HG03571 (cell line): ENCODE measurements at regions not wholly inside any gene's neighbourhood (a gene's known extent, or its start where the extent isn't known, plus 50 kb on each side); places are given as distances from the start of the nearest gene placed in this dataset.
"Not testable (repeated sequence)": the region's sequence is repeated elsewhere in the genome, so short reads cannot be mapped to it uniquely, and the experiment has no call there.

Source experiments
- ATAC-seq: cut with Tn5 transposase; IDR thresholded peaks from one replicate; pipeline ENCODE4 v1.9.1; 2021; ENCODE audit not compliant: unreplicated experiment

DNA sequence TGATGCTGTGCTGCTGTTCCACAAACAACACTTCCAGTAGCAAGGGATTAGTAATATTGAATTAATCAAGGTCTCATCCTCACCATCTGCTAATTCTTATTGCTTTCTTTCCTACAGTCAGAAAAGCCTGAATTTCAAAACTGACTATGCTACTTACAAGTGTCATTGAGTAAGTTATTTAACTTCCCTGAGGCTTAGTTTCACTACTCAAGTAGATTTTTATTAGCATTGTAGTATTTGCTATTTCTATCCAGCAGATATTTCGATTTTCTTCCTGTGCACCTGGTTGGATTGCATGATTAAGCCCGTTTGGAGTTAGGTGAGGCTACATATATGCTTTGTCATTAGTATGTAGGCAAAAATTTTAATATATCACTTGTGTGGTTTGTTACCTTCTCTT, 591.5 kb downstream of the TRHDE start:
- ATAC-seq: no peak

DNA sequence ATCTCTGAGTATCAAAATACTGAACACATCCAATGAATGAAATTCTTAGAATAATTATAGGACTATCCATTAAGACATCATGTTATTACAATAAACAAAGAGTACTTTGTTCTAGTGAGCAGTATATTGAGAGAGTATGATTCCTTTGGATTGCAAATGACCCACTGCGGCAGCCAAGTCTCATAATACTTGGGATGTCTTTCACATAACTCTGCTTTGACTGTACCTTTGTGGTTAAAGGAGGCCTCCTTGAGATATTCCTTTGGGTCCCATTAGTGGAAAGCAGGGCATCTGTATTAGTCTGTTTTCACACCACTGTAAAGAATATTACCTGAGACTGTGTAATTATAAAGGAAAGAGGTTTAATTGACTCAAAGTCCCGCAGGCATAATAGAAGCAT, 593.8 kb downstream of the TRHDE start:
- ATAC-seq: no peak

DNA sequence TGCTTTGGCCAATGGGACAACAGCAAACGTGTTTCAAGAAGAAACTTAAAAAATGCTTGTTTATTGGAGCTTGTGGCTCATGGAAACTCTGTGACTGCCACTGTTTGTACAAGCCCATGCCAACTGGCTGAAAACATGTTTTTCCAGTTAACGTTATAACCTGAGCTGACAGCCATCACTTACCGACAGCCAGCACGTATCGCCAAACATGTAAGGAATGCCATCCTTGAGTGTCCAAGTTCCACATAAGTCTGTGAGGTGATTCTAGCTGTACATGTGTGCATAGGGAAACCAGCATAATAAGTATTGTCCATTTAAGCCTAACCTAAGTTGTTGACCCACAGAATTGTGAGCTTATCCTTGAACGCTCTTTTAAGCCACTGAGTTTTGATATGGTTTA, 596.9 kb downstream of the TRHDE start:
- ATAC-seq: no peak

DNA sequence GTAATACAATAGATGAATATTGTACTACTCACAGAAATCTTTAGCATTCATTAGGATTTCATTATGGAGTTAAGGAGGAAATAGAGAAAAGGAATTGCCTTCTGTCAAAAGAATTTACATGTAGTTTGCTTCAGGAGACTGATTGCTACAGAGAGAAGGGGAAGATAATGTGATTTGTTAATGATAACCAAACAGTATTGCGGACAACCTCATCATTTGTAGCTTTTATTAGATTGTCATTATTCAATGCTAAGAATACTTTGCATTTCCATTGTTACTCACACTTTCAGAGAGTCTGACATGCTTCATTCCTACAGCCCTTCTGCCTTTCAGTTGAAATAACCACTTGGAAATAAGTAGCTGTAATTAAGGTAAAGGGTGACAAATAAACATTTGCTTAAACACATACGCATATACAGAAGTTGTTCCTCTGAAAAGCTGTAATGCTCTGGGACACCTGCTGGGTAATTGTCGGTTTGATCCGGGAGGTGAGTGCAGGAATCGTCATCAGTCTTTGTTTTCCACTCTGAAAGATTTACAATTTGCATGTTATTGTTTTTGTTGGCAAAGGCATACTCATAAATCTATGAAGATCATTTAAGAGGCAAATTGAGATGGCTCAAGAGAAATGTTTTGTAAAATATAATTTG, 600.2 kb downstream of the TRHDE start:
- ATAC-seq: no peak

DNA sequence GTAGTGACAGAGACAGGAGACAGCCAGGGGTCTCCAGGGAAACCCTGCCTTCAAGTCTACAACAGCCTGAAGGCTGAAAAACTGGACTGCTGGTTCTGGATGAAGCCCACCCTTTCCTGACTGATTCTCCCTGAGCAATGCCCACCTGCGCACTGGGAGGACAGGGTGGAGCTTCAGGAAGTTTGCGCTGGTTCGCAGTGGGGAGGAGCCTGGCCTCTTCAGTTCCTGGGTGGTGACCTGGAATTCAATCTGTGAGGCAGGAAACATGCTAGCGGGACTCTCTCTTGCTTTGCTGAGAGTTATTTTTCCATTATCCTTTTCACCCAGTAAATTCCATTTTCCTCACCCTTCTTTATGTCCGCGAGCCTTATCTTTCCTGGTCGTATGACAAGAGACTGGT, 600.8 kb downstream of the TRHDE start:
- ATAC-seq: no peak

DNA sequence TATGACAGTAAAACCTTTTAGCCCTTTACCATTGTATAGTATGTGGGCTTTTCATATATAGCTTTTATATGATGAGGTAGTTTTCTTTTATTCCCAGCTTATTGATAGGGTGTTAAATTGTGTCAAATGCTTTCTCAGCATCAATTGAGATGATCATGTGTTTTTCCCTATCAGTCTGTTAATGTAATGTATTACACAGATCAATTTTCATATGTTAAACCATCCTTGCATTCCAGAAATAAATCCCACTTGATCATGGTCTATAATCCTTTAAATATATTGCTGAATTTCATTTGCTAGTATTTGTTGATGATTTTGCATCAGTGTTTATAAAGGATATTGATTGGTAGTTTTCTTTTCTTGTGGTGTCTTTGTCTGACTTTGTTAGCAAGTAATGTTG, 603.9 kb downstream of the TRHDE start:
- ATAC-seq: no peak

DNA sequence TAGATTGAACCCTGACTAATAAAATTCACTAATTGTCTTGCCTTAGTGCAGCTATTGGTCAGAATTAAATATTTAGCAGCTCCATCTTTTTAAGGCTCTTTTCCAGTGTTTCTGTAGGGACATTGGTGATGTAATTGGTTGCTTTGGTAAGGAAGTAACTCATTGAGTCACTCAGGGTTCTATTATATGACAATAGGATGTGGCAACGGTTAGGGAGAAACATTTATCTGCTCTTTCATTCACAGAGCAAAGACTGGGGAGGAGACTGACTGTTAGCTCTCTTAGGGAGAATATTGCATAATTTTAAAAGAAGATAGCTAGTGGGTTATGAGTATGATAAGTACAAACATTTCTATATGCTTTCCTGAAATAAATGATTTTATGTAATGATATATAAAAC, 616.5 kb downstream of the TRHDE start:
- no peak for ATAC-seq

DNA sequence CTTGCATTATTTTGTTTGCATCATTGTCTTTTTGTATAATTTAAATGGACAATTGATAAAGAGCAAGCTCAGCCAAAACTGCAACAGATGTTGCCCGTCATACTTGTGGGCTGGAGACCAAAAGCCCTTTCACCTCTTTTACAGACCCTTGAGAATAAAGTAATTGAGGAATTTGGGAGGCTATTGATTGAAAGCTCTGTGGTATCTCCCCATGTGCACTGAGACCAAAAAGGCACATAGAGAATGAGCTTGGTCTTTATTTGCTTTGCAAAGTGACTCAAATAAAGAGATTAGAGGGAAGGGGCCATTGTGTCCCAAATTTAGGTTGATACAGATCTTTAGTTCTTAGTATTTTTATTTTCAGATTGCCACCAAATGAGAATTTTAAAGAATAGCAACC, 617.6 kb downstream of the TRHDE start:
- ATAC-seq: no peak

DNA sequence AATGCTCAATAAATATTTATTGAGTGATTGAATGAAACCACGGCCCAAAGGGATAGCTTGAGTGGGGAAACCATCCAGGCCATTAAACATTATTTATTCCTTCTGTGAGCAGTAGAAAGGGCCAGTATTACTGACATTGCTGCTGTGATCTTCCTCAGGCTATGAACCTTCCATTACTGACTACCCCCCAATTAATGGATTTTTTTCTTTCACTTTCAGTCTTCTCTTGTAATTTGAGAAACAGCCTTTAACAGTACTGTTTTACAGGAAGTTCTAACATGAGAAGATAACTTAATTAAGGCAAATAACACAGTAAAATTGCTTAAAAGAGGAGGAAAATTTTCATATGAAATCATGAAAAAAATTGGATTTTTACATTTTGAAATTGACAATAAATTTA, 629.5 kb downstream of the TRHDE start:
- no peak for ATAC-seq

DNA sequence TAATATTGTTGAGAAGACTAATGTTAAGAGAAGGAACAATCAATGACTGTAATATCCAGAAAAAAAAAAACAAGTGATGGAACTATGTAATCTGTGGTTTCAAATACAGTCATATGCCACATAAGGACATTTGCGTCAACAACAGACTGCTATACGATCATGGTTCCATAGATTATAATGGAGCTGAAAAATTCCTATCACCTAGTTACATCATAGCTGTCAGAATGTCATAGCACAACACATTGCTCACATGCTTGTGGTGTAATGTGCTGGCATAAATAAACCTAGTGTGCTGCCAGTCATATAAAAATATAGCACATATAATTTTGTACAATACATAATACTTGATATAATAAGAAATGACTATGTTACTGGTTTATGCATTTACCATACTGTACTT, 653.5 kb downstream of the TRHDE start:
- ATAC-seq: no peak

DNA sequence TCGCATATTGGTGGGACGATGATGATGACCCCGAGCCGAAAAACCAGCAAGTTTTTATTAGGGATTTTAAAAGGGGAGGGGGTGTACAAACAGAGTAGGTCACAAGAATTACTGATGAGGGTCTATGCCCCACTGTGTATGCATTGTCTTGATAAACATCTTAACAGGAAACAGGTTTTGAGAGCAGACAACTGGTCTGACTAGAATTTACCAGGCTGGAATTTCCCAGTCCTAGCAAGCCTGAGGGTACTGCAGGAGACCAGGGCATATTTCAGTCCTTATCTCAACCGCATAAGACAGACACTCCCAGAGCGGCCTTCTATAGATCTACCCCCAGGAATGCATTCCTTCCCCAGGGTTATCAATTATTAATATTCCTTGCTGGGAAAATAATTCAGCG, 659.7 kb downstream of the TRHDE start:
- ATAC-seq: not testable (repeated sequence)

DNA sequence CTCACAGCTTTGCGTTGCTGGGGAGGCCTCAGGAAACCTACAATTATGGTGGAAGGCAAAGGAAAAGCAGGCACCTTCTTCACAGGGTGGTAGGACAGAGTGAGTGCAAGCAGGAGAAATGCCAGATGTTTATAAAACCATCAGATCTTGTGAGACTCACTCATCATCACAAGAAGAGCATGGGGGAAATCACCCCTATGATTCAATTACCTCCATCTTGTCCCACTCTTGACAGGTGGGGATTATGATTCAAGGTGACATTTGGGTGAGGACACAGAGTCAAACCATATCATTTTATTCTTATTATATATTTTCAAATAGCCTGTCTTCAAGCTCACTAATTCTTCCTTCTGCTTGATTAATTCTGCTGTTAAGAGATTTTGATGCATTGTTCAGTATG, 665.3 kb downstream of the TRHDE start:
- no peak for ATAC-seq

DNA sequence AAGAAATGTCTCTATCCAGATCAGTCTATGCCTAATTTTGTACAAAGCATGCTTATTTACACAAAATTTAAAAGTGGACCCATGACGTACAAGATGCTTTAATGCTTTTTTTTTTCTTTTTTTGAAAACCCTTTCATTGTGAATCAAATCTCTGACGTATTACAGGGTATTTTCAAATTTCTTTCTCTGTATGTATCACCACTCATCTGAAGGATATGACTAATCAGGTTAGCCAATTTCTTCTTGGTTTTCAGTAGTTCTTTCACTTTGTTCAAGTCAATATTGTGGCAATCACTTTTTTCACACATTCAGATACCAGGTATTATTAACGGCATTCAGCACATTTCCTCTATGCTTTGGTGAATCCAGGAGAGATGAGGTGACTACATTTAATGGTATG, 685.3 kb downstream of the TRHDE start:
- no peak for ATAC-seq

DNA sequence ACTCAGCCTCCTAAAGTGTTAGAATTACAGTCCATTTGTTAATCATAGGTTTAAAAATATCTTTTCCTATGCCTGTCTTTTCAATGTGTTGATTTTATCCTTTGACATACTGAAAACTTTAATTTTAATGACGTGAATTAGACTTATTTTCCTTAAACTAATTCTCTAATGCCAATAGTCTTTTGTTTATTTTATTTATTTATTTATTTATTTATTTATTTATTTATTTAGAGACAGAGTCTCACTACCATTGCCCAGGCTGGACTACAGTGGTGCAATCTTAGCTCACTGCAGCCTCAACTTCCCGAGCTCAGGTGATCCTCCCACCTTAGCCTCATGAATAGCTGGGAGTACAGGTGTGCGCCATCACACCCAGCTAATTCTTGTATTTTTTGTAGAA, 694.5 kb downstream of the TRHDE start:
- ATAC-seq: no peak

DNA sequence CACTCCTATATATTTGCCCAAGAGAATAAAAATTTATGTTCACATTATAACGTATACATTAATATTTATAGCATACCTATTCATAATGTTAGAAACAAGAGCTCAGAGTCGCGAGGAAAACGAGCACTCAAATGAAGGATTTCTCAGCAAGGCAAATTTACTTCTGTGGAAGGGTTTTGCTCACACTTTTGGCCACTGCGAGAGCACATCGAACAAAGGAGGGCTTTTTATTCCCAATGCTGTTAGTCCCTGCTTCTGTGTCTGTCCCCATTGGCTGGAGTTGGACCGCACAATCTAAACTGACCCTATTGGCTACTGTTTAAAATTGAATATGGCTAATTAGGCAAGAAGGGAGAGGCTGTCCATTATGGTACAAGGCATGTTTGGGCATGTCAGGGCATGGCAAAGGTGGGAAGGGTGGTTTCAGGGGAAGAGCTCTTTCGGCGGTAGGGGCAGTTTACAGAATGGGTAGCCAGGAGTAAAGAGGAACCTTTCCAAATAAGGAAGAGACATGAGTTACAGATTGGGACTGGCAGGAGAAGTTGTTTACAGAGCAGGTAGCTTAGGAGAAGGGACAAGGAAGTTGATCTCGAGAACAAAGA, 702.9 kb downstream of the TRHDE start:
- ATAC-seq: no peak

DNA sequence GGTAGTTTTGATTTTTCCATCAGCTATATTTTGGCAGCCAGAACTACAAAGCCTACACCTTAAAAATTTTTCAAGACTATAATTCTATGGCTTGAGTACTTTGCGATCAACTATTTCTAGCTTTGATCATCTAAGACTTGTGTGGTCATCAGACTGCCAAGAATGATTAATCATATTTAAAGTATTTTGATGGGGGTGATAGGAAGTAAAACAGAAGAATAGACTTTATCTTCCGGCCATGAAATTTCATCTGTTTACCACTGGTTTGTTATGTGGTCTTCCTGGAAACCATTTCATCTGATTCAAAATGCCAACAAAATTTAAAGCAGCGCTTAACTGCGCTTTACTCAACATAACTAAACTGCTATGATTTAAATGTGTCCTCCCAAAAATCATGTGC, 706.8 kb downstream of the TRHDE start:
- no peak for ATAC-seq

DNA sequence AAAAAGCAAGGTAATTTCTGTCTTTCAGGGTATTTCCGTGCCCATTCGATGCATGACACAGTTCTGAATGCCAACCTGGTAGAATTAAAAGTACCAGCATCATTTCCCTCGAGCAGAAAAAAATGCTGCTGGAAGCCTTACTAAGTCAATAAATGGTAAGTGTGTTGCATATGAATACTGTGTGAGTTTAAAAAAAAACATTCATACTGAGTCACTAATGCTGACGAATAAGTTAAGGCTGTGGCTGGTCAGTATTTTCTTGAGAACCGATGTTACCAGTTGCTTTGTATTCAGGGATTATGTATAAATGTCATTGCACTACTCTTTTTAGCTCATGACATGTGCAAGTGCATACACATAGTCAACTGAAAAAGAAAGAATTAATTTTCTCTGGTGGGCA, 710.2 kb downstream of the TRHDE start:
- no peak for ATAC-seq

DNA sequence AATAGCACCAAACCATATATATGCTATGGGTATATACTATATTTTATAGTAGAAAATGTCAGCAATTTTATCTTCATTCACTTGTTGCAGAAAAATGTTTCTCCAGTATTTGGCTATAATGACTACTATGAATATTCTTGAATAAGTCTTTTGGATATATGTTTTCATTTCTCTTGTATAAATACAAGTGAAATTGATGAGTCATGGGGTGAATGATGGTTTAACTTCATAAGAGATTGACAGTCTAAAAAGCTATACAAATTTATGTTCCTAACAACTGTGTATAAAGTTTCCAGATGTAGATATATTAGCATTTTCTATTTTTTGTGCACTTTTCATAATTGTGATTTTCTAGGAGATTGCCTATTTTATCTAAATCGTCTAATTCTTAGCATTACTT, 714.8 kb downstream of the TRHDE start:
- ATAC-seq: no peak

DNA sequence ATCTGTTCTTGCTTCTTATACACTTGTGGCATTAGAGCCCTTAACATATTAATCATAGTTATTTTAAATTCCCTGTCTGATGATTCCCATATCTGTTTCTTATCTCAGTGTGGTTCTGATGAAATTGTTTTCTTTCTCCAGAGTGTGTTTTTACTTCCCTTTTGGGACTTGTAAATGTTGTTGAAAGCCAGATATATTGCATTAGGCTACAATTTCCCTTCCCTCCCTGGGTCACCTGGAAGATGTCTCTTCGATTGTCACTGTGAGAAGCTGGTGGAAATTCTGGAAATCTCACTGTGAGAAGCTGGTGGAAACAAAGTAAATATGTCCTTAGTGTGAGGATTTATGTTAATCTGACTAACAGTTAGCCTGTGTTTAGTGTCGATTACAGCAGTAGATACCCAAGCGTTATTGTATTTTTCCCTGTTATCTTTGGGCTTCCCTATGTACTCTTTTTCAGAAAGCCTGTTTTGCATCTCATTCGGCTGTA, 717.3 kb downstream of the TRHDE start:
- ATAC-seq: no peak

DNA sequence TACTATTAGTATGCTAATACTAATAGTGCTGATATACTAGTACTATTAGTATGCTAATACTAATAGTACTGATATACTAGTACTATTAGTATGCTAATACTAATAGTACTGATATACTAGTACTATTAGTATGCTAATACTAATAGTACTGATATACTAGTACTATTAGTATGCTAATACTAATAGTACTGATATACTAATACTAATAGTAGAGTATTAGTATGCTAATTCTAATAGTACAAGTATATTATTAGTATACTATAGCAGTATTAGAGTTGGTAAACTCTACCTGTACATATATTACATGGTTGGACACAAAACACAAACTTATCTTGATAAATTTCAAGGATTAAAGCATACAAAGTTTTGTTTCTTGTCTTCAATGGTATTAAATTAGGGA, 722.9 kb downstream of the TRHDE start:
- ATAC-seq: not testable (repeated sequence)

DNA sequence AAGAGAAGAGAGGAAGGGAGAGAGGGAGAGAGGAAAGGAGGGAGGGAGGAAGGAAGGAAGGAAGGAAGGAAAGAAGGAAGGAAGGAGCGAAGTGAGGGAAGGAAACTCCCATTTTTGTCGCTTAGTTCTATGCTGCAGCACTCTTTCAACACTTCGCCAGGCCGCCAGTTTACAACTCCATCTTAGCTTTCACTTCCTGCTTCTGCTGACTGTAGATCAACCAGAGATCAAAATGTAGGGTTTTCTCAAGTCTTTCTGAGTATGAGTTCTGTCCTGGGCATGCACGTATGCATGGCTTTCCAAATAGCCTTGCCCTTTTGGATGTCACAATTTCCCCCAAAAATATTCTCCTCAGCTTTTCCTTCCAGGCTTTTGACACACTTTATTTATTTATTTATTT, 723.4 kb downstream of the TRHDE start:
- ATAC-seq: no peak

DNA sequence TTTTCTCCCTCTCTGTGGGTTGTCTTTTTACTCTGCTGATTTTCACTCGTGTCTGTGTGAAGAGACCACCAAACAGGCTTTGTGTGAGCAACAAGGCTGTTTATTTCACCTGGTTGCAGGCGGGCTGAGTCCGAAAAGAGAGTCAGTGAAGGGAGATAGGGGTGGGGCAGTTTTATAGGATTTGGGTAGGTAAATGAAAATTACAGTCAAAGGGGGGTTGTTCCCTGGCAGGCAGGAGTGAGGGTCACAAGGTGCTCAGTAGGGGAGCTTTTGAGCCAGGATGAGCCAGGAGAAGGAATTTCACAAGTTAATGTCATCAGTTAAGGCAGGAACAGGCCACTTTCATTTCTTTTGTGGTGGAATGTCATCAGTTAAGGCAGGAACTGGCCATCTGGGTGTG, 729.6 kb downstream of the TRHDE start:
- not testable (repeated sequence) for ATAC-seq

DNA sequence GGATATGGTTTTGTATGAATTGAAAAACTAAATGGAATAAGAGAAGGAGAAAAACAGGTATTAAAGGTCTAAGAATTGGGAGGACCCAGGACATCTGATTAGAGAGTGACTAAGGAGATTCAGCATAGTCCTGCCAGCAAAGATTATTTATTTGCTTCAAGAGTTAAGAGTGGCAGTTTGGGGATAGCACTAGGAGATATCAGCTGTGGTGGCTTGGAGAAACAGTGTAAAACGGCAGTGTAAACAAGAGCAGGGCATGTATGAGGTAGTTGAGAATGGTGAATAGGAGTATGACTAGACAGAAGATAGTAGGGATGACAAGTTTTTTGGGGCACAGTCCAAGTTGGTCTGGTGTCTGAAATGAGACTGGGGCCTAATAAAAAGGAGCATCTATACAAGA, 730.3 kb downstream of the TRHDE start:
- ATAC-seq: not testable (repeated sequence)
